ENCODE measurements at regions not wholly inside any gene's neighbourhood (a gene's known extent, or its start where the extent isn't known, plus 50 kb on each side); places are given as distances from the start of the nearest gene placed in this dataset.

DNA sequence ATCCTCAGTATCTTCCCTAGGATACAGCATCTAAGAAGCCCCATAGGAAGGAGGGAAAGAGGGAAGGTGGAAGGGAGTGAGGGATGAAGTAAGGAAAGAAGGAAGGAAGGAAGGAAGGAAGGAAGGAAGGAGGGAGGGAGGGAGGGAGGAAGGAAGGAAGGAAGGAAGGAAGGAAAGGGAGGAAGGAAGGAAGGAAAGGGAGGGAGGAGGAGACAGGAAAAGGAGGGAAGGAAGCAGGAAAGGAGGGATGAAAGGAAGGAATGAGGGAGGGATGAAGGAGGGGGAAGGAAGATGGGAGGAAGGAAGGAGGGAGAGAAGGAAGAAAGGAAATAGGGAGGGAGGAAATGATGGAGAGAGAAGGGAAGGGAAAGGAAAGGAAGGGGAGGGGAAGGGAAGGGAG, 455.6 kb upstream of the ZMIZ1 start:
- no peak for DNase-seq
- peaks cover 8% of the 10 kb centered on the region for H3K9me3 ChIP-seq (ENCODE audit: control insufficient read depth, low read depth, low read length)
- H3K4me1 ChIP-seq (ENCODE audit: control insufficient read depth, insufficient read depth, low read length), result peaks cover 14% of the 10 kb centered on the region
- H3K27ac ChIP-seq (ENCODE audit: low read length), result no peak overlapping the region
- no peaks in the 10 kb centered on the region for H3K36me3 ChIP-seq (ENCODE audit: control insufficient read depth, insufficient read depth, low read length)
- H3K4me3 ChIP-seq (ENCODE audit: low read length), result no peak overlapping the region
- H3K27me3 ChIP-seq (ENCODE audit: control insufficient read depth, insufficient read depth, low read length), result no peaks in the 10 kb centered on the region

DNA sequence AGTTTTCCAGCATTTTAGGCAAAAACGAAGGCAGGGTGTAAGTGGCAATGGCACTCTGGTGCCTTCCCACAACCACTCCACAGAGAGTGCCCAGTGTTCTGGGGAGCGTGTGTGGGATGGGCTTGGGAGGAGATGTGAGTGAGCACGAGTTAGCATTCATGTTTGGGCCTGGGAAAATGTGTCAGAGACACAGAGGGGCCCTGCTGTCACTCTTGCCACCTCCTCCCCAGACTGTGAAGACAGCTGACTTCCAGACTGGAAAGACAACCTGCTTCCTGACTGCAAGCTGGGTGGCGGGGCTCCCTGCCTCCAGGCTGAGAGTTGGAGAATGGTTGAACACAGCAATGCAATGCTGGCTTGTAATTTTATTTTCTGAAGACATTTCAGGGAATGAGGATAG, 454.5 kb upstream of the ZMIZ1 start:
- Histone ChIP-seq H3K36me3 (ENCODE audit: control insufficient read depth, insufficient read depth, low read length) (no peaks in the 10 kb centered on the region), H3K4me3 (ENCODE audit: low read length) (no peak overlapping the region), H3K27ac (ENCODE audit: low read length) (no peak overlapping the region), H3K27me3 (ENCODE audit: control insufficient read depth, insufficient read depth, low read length) (no peaks in the 10 kb centered on the region), H3K4me1 (ENCODE audit: control insufficient read depth, insufficient read depth, low read length) (peaks cover 15% of the 10 kb centered on the region), H3K9me3 (ENCODE audit: control insufficient read depth, low read depth, low read length) (peaks cover 6% of the 10 kb centered on the region)
- WGBS (ENCODE audit: insufficient coverage, low lambda C conversion rate), result no CpG with 5 or more reads among the region's 4 CpGs
- no peak for DNase-seq

DNA sequence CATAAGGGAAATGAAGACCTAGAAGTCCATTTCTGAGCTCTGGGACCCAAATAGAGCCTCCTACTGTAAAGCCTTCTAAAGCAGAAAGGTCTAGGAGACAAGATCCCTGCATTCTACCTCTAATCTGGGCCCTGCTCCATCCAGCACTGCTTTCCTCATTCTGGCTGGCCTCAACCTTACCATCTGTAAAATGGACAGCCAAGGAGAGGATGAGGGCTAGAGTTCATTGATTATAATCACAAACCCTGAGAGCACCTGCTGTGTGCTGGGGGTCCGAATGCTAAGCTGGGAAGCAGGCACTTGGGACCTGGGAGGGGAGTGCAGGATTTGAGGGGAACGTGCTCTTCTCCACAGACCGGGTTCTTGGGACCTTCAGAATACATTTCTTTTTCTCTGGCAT, 454.0 kb upstream of the ZMIZ1 start:
- no CpG with 5 or more reads among the region's 3 CpGs for WGBS (ENCODE audit: insufficient coverage, low lambda C conversion rate)
- peaks cover 1% of the 10 kb centered on the region for H3K9me3 ChIP-seq (ENCODE audit: control insufficient read depth, low read depth, low read length)
- H3K4me3 ChIP-seq (ENCODE audit: low read length), result no peak overlapping the region
- peaks cover 20% of the 10 kb centered on the region for H3K4me1 ChIP-seq (ENCODE audit: control insufficient read depth, insufficient read depth, low read length)
- no peak overlapping the region for H3K27ac ChIP-seq (ENCODE audit: low read length)
- no peaks in the 10 kb centered on the region for H3K36me3 ChIP-seq (ENCODE audit: control insufficient read depth, insufficient read depth, low read length)
- DNase-seq, result no peak
- no peaks in the 10 kb centered on the region for H3K27me3 ChIP-seq (ENCODE audit: control insufficient read depth, insufficient read depth, low read length)

DNA sequence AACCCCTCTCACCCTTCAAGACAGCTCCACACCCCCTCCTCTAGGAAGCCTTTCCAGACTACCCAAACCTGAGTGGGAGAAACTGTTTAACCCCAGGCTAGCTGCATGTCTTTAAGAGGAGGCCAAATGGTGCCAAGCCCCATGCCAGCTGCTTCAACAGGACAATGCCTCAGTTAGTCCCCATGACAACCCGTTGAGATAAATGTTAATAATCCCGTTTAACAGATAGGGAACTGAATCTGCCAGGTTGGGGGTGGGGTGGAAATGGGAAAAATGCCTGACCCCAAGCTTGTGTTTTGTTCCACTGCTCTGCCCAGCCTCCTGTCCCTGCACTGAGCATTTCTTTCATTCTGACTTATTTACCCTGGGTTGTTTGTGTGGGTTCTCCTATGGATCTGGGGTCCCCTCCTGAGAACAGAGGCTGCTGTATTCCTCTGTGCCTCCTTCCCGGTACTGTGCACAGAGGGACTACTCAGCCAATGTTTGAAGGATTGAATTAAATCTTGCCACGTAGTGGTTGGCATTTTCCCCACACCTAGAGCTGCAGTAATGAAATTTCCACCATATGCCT, 452.6 kb upstream of the ZMIZ1 start:
- Histone ChIP-seq H3K9me3 (ENCODE audit: control insufficient read depth, low read depth, low read length) (no peaks in the 10 kb centered on the region), H3K36me3 (ENCODE audit: control insufficient read depth, insufficient read depth, low read length) (no peaks in the 10 kb centered on the region), H3K27ac (ENCODE audit: low read length) (no peak overlapping the region), H3K4me3 (ENCODE audit: low read length) (no peak overlapping the region), H3K4me1 (ENCODE audit: control insufficient read depth, insufficient read depth, low read length) (peaks cover 20% of the 10 kb centered on the region), H3K27me3 (ENCODE audit: control insufficient read depth, insufficient read depth, low read length) (no peaks in the 10 kb centered on the region)
- no CpG with 5 or more reads among the region's 4 CpGs for WGBS (ENCODE audit: insufficient coverage, low lambda C conversion rate)
- no peak for DNase-seq

DNA sequence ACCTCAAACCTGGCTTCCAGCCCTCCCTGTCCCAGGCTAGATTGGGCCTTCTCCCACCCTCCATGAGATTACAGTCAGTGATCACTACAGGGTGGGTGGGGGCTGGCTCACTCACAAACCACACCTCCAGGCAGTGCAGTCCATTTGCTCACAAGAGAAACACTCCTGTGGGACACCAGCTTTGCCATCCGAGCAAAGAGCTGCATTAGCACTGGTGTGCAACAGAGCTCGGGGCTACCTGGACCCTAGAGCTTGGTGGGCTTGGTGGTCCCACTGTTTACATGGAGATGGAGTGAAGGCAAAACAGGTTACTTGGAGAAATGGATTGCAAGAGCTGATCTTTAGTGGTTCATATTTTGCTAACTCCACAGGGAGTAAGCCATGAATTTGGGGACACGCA, 451.7 kb upstream of the ZMIZ1 start:
- Histone ChIP-seq H3K9me3 (ENCODE audit: control insufficient read depth, low read depth, low read length) (no peaks in the 10 kb centered on the region), H3K4me3 (ENCODE audit: low read length) (no peak overlapping the region), H3K27me3 (ENCODE audit: control insufficient read depth, insufficient read depth, low read length) (no peaks in the 10 kb centered on the region), H3K27ac (ENCODE audit: low read length) (no peak overlapping the region), H3K36me3 (ENCODE audit: control insufficient read depth, insufficient read depth, low read length) (no peaks in the 10 kb centered on the region), H3K4me1 (ENCODE audit: control insufficient read depth, insufficient read depth, low read length) (peaks cover 20% of the 10 kb centered on the region)
- DNase-seq, result no peak
- WGBS (ENCODE audit: insufficient coverage, low lambda C conversion rate), result no CpG with 5 or more reads among the region's 3 CpGs

DNA sequence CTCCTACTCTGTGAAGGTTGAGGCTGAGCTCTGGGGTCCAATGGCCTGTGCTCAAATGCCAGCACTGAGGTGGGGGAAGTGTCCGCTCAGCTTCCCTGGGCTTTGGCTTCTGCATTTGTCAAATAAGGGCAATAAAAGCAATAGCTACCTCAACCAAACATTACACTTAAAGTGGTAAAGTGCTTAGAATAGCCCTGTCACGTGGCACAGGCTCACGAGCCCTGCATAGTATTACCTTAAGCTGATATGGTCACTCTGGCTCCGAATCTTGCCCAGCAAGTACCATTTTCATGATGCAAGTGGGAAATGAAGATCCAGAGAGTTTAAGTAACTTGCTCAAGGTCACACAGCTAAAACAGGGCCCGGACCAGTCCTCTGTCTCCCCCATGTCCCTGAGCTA, 451.1 kb upstream of the ZMIZ1 start:
- no peak overlapping the region for H3K4me3 ChIP-seq (ENCODE audit: low read length)
- DNase-seq, result peak; percentile 61 to 79
- H3K36me3 ChIP-seq (ENCODE audit: control insufficient read depth, insufficient read depth, low read length), result no peaks in the 10 kb centered on the region
- WGBS (ENCODE audit: insufficient coverage, low lambda C conversion rate), result no CpG with 5 or more reads among the region's 5 CpGs
- no peaks in the 10 kb centered on the region for H3K27me3 ChIP-seq (ENCODE audit: control insufficient read depth, insufficient read depth, low read length)
- H3K9me3 ChIP-seq (ENCODE audit: control insufficient read depth, low read depth, low read length), result no peaks in the 10 kb centered on the region
- peaks cover 20% of the 10 kb centered on the region for H3K4me1 ChIP-seq (ENCODE audit: control insufficient read depth, insufficient read depth, low read length)
- H3K27ac ChIP-seq (ENCODE audit: low read length), result no peak overlapping the region

DNA sequence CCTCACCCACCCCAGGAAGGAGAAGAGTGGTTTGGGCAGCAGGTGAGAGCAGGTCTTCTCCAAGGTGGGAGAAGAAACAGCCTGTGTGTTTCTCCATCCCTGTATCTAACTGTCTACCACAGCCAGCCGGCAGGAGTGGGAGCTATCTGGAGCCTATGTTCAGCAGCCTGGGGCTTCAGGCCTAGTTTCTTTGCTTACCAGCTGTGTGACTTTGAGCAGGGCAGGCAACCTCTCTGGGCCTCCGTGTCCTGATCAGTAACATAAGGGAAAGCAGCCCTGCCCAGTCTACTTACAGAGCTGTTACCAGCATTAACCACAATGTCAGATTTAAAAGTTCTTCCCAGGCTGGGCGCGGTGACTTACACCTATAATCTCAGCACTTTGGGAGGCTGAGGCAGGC, 450.7 kb upstream of the ZMIZ1 start:
- peaks cover 20% of the 10 kb centered on the region for H3K4me1 ChIP-seq (ENCODE audit: control insufficient read depth, insufficient read depth, low read length)
- H3K27ac ChIP-seq (ENCODE audit: low read length), result no peak overlapping the region
- no peaks in the 10 kb centered on the region for H3K27me3 ChIP-seq (ENCODE audit: control insufficient read depth, insufficient read depth, low read length)
- no peaks in the 10 kb centered on the region for H3K9me3 ChIP-seq (ENCODE audit: control insufficient read depth, low read depth, low read length)
- DNase-seq, result no peak
- no peaks in the 10 kb centered on the region for H3K36me3 ChIP-seq (ENCODE audit: control insufficient read depth, insufficient read depth, low read length)
- H3K4me3 ChIP-seq (ENCODE audit: low read length), result no peak overlapping the region
- no CpG with 5 or more reads among the region's 4 CpGs for WGBS (ENCODE audit: insufficient coverage, low lambda C conversion rate)

DNA sequence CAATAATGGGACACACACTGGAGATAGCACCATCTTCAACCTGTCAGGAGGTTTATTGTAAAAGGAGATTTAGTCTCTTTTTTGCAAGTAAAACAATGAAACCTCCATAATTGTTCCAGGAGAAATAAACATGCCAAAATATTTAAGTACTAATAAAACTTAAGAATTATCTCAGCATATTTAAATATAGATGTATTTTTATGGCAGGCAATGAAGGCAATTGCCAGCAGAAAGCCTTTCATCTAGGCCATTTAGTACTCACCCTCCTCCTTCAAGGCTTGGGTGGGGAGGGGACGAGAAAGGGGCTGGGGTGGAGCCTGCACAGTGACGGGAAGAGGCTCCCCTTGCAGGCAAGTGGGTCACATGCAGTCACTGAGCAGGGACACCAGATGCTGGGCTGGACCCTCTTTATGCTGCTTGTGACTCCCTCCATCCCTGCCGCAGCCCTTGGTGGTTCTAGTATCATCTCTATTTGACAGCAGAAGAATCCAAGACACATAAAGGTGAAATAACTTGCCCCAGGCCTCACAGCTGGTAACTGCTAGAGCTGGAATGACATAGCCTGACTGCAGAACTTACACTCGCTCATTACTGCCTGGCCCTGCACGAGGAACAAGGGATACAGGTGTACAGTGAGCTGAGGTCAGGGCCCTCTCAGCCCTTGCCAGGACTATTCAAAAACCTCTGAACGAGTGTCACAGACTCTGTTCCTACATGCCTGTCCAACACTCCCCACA, 449.5 kb upstream of the ZMIZ1 start:
- H3K4me3 ChIP-seq (ENCODE audit: low read length), result no peak overlapping the region
- no peaks in the 10 kb centered on the region for H3K9me3 ChIP-seq (ENCODE audit: control insufficient read depth, low read depth, low read length)
- no peak overlapping the region for H3K27ac ChIP-seq (ENCODE audit: low read length)
- no peaks in the 10 kb centered on the region for H3K27me3 ChIP-seq (ENCODE audit: control insufficient read depth, insufficient read depth, low read length)
- H3K36me3 ChIP-seq (ENCODE audit: control insufficient read depth, insufficient read depth, low read length), result no peaks in the 10 kb centered on the region
- peaks cover 31% of the 10 kb centered on the region for H3K4me1 ChIP-seq (ENCODE audit: control insufficient read depth, insufficient read depth, low read length)
- DNase-seq, result peak in 1 of 2 donors; percentile 51
- no CpG with 5 or more reads among the region's 6 CpGs for WGBS (ENCODE audit: insufficient coverage, low lambda C conversion rate)

DNA sequence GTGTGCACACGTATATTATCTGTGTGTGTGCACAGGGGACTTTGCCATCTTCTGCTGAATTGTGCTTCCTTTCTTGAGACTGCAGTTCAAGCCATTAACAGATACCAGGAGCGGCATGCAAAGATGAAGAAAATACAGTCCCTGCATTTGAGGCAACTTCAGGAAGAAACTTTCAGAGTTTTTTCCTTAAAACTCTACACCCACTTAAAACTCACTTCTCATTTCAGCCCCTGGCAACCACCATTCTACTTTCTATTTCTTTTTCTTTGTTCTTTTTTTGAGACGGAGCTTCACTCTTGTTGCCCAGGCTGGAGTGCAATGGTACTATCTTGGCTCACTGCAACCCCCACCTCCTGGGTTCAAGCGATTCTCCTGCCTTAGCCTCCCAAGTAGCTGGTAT, 448.9 kb upstream of the ZMIZ1 start:
- no peak for DNase-seq
- no peaks in the 10 kb centered on the region for H3K27me3 ChIP-seq (ENCODE audit: control insufficient read depth, insufficient read depth, low read length)
- H3K4me3 ChIP-seq (ENCODE audit: low read length), result no peak overlapping the region
- no peak overlapping the region for H3K27ac ChIP-seq (ENCODE audit: low read length)
- H3K4me1 ChIP-seq (ENCODE audit: control insufficient read depth, insufficient read depth, low read length), result peaks cover 33% of the 10 kb centered on the region
- WGBS (ENCODE audit: insufficient coverage, low lambda C conversion rate), result 60% methylated on average over 2 of the region's 4 CpGs
- H3K9me3 ChIP-seq (ENCODE audit: control insufficient read depth, low read depth, low read length), result no peaks in the 10 kb centered on the region
- no peaks in the 10 kb centered on the region for H3K36me3 ChIP-seq (ENCODE audit: control insufficient read depth, insufficient read depth, low read length)

DNA sequence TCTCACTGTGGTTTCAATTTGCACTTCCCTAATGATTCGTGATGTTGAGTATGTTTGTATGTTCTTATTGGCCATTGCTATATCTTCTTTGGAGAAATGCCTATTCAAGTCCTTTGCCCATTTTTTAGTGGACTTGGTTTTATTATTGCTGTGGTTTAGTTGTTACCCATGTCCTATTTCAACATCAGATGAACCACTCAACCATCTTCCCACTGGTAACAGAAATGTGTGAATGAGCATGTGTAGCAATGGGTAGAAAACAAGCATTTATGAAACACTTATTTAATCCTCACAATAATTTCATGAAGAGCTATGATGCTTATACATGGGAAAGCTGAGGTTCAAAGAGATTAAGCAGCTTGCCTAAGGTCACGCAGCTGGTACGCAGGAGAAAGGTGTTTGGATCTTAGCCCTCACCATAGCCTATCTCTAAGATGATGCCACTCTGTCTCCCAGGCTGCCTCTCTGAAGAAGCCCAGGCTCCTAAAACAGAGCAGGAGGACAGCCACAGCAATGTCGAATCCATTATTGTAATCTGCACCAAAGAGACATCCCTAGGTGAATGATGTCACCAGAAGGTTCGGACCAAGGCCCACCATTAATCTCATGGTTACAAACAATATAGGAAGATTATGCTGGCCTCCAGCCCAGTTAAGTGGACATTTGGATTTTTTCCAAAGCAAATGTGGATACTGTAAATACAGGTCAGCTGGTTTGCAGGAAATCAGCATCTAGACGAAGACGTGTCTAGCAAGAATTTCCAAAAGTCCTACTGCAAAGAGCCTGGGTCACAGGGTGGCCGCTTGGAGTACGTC, 447.6 kb upstream of the ZMIZ1 start:
- H3K4me1 ChIP-seq (ENCODE audit: control insufficient read depth, insufficient read depth, low read length), result peaks cover 33% of the 10 kb centered on the region
- DNase-seq, result peak in 1 of 2 donors; percentile 27
- no peaks in the 10 kb centered on the region for H3K9me3 ChIP-seq (ENCODE audit: control insufficient read depth, low read depth, low read length)
- no CpG with 5 or more reads among the region's 9 CpGs for WGBS (ENCODE audit: insufficient coverage, low lambda C conversion rate)
- H3K36me3 ChIP-seq (ENCODE audit: control insufficient read depth, insufficient read depth, low read length), result no peaks in the 10 kb centered on the region
- H3K27ac ChIP-seq (ENCODE audit: low read length), result no peak overlapping the region
- H3K4me3 ChIP-seq (ENCODE audit: low read length), result no peak overlapping the region
- no peaks in the 10 kb centered on the region for H3K27me3 ChIP-seq (ENCODE audit: control insufficient read depth, insufficient read depth, low read length)
